ENCODE measurements at regions not wholly inside any gene's neighbourhood (a gene's known extent, or its start where the extent isn't known, plus 50 kb on each side); places are given as distances from the start of the nearest gene placed in this dataset.

DNA sequence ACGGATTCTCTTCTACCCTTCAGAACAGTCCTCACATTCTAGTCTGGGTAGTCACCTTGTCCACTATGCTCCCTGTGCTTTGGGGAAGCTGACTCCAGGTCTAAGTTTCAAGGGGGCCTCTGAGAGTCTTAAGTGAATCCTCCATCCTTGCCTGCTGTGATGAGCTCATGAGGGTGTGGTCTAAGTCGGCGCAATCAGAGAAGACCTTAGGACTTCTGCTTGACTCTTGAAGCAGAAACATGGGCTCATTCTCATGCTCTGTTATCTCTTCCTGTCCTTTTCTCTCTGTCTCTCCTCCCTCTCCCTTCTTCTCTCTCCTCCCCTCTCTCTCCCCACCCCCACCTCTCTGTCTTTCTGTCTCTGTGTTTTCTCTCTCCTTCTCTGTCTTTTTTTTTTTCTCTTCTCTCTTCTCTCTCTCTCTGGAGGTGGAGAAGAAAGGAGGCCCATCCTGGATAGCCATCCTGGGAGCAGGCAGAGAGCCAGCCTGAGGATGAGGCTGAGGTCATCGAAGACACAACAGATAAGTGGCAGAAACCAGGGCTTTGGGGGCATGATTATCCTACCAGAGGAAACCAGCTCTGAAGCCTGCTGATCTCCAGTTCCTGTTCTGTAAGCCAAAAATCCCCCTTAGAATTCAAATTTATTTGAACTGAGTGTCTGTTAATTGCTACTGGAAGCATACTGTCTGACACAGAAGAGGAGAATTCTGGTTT lies 245.6 kb downstream of the SIPA1L2 start:
- Histone ChIP-seq H3K79me2 (ENCODE audit: control insufficient read depth, insufficient read depth, low read length) (no peaks in the 10 kb centered on the region), H3K36me3 (ENCODE audit: control insufficient read depth in 2 of 2, extremely low read depth in 1 of 2, insufficient read depth in 2 of 2, low read length in 2 of 2) (no peaks in the 10 kb centered on the region), H4K20me1 (replicated peaks; ENCODE audit: control insufficient read depth, extremely low read depth, insufficient read depth, low read length) (no peaks in the 10 kb centered on the region), H3K4me3 (replicated peaks in 1 of 3; ENCODE audit: insufficient read depth in 1 of 3, low read depth in 1 of 3, low read length in 3 of 3) (no peak overlapping the region), H3K9me3 (replicated peaks; ENCODE audit: control insufficient read depth, insufficient read depth, low read length) (no peaks in the 10 kb centered on the region), H3K4me2 (ENCODE audit: insufficient read depth, low read length) (no peak overlapping the region), H3K27me3 (ENCODE audit: control insufficient read depth in 2 of 2, insufficient read depth in 2 of 2, low read length in 2 of 2) (no peaks in the 10 kb centered on the region), H3K4me1 (ENCODE audit: control insufficient read depth, extremely low read depth, insufficient read depth, low read length) (no peaks in the 10 kb centered on the region), H2AFZ (ENCODE audit: low read depth, low read length) (no peak overlapping the region), H3K9ac (replicated peaks; ENCODE audit: extremely low read depth, insufficient read depth, low read length) (no peak overlapping the region), H3K27ac (ENCODE audit: insufficient read depth, low read depth, low read length) (no peak overlapping the region), H3K9me1 (replicated peaks; ENCODE audit: control insufficient read depth, extremely low read depth, insufficient read depth, low read length) (no peaks in the 10 kb centered on the region)
- FAIRE-seq (no peak), DNase-seq (ENCODE audit: low read depth, low spot score) (no peak)
- BruUV-seq (replicated peaks) = no TSS peak
- intact Hi-C loops (cut with micrococcal nuclease) = no loop called here
- TF ChIP-seq POLR2AphosphoS5 (IDR thresholded peaks at IDR 0.05; ENCODE audit: insufficient read depth, low read depth, low read length) = no peak
- TF ChIP-seq MAX (IDR thresholded peaks at IDR 0.05; ENCODE audit: insufficient read depth, insufficient read length) = no peak
- TF ChIP-seq GATA2 (IDR thresholded peaks at IDR 0.05; ENCODE audit: insufficient read depth, insufficient read length, low read depth, low read length) = no peak
- no peak for TF ChIP-seq EZH2 (IDR thresholded peaks at IDR 0.05; ENCODE audit: borderline replicate concordance, low read depth, low read length, severe bottlenecking)
- no peak for TF ChIP-seq JUN (IDR thresholded peaks at IDR 0.05; ENCODE audit: borderline replicate concordance, insufficient read depth, insufficient read length, low read depth)
- TF ChIP-seq FOS (IDR thresholded peaks at IDR 0.05; ENCODE audit: borderline replicate concordance, insufficient read depth, low read length) = no peak
- TF ChIP-seq MYC (IDR thresholded peaks at IDR 0.05; ENCODE audit: low read depth, low read length) = no peak
- no peak for TF ChIP-seq CTCF (IDR thresholded peaks at IDR 0.05; ENCODE audit: extremely low read depth in 1 of 2, insufficient read depth in 1 of 2, low read depth in 1 of 2, low read length in 2 of 2)
- ChIA-PET POLR2A (no interaction called here), CTCF (interaction anchor here (1.5 to 2.1 kb wide), 2 partner anchors 243 to 627 kb away, joined by 4 to 5 read pairs; no protein-coding TSS in a partner anchor)
- dilution Hi-C loops (cut with MboI; ENCODE audit: extremely low pct_ligation_motif_present, low sequenced_read_pairs) = no loop called here

Measured in endothelial cell of umbilical vein (primary cell).